HL-60 (cell line): ENCODE measurements at regions not wholly inside any gene's neighbourhood (a gene's known extent, or its start where the extent isn't known, plus 50 kb on each side); places are given as distances from the start of the nearest gene placed in this dataset.

ENCODE experiments used
- REST ChIP-seq: IDR thresholded peaks from 2 replicates; pipeline ENCODE4 v1.6.1; 2012; ENCODE audit warnings: low read depth; ENCODE audit not compliant: insufficient replicate concordance
- SPI1 ChIP-seq: IDR thresholded peaks from 2 replicates; pipeline ENCODE4 v1.6.1; 2012; ENCODE audit warnings: low read depth, mild to moderate bottlenecking, borderline replicate concordance
- TF ChIP-seq, protein P1 (sequence below): IDR thresholded peaks from one replicate; pipeline ENCODE4 v1.5.1; 2011; ENCODE audit warnings: low read length, control low read depth, inconsistent platforms; ENCODE audit not compliant: insufficient read depth

DNA sequence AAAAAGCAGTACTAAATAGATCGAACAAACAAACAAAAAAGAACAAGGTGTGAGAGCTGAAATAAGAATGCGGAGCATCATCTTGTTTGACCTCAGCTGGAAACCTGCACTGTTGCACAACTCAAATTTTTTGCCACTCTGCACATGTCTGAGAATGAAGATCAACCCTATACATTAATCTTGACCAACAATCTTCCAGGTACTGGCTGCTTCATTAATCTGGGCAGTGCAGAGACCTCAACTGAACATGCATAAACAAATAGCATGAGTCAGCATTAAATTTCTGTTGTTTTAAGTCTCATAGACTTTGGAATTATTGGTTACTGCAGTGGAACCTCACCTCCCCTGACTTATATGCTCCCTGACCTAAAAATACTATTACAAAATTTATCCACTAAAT is 114.6 kb upstream of the FTMT start:
- TF ChIP-seq, protein P1, sequence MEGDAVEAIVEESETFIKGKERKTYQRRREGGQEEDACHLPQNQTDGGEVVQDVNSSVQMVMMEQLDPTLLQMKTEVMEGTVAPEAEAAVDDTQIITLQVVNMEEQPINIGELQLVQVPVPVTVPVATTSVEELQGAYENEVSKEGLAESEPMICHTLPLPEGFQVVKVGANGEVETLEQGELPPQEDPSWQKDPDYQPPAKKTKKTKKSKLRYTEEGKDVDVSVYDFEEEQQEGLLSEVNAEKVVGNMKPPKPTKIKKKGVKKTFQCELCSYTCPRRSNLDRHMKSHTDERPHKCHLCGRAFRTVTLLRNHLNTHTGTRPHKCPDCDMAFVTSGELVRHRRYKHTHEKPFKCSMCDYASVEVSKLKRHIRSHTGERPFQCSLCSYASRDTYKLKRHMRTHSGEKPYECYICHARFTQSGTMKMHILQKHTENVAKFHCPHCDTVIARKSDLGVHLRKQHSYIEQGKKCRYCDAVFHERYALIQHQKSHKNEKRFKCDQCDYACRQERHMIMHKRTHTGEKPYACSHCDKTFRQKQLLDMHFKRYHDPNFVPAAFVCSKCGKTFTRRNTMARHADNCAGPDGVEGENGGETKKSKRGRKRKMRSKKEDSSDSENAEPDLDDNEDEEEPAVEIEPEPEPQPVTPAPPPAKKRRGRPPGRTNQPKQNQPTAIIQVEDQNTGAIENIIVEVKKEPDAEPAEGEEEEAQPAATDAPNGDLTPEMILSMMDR = no peak
- no peak for TF ChIP-seq REST
- no peak for TF ChIP-seq SPI1
